ENCODE measurements at regions not wholly inside any gene's neighbourhood (a gene's known extent, or its start where the extent isn't known, plus 50 kb on each side); places are given as distances from the start of the nearest gene placed in this dataset.

DNA sequence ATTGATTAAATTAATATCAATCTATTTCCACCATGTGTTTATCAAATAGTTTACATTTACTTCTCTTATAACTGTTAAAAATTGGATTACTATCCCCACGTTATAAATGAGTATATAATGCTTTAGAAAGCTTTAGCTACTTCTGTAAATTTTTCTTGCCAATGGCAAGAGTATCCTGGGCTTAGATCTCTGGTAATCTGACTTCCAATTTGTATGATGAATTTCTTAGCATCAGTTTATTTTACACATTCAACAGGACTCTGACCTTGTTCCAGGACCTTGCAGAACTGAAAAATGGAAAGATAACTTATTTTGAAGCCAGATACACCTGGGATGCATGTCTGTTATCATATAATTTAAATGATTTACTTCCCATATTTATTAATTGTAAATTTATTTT is 2759.4 kb downstream of the PCDH9 start:
- TF ChIP-seq, protein P1, sequence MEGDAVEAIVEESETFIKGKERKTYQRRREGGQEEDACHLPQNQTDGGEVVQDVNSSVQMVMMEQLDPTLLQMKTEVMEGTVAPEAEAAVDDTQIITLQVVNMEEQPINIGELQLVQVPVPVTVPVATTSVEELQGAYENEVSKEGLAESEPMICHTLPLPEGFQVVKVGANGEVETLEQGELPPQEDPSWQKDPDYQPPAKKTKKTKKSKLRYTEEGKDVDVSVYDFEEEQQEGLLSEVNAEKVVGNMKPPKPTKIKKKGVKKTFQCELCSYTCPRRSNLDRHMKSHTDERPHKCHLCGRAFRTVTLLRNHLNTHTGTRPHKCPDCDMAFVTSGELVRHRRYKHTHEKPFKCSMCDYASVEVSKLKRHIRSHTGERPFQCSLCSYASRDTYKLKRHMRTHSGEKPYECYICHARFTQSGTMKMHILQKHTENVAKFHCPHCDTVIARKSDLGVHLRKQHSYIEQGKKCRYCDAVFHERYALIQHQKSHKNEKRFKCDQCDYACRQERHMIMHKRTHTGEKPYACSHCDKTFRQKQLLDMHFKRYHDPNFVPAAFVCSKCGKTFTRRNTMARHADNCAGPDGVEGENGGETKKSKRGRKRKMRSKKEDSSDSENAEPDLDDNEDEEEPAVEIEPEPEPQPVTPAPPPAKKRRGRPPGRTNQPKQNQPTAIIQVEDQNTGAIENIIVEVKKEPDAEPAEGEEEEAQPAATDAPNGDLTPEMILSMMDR (IDR thresholded peaks at IDR 0.05; ENCODE audit: low read depth, low read length, poor library complexity, severe bottlenecking) = no peak
- TF ChIP-seq EZH2phosphoT487 (IDR thresholded peaks at IDR 0.05; ENCODE audit: borderline replicate concordance, low read length) = no peak
